Thyroid gland (tissue), 4 donors: ENCODE measurements at regions not wholly inside any gene's neighbourhood (a gene's known extent, or its start where the extent isn't known, plus 50 kb on each side); places are given as distances from the start of the nearest gene placed in this dataset.
"Not testable (repeated sequence)": the region's sequence is repeated elsewhere in the genome, so short reads cannot be mapped to it uniquely, and the experiment has no call there.

Source experiments
- DNase-seq, 2 donors: peaks; one replicate each; pipeline ENCODE4 v3.0.0-alpha.2; 2019
- H3K27ac ChIP-seq, 3 donors: fragments of 200-600 bp; sonication (generic); 1 replicate in 2 of 3; 2 replicates in 1 of 3; pipeline ENCODE4 v1.5.1; 2016 to 2019; ENCODE audit warnings: mild to moderate bottlenecking in 1 of 3, moderate library complexity in 1 of 3
- H3K27me3 ChIP-seq: fragments of 200-600 bp; sonication (generic); one replicate; pipeline ENCODE4 v1.5.1; 2019
- H3K36me3 ChIP-seq, 2 donors: fragments of 200-600 bp; sonication (generic); one replicate each; pipeline ENCODE4 v1.5.1; 2016 to 2019
- H3K4me1 ChIP-seq, 2 donors: fragments of 200-600 bp; sonication (generic); one replicate each; pipeline ENCODE4 v1.5.1; 2017 to 2019
- H3K4me3 ChIP-seq, 3 donors: fragments of 200-600 bp; sonication (generic); replicated peaks in 1 of 3; 1 replicate in 2 of 3; 2 replicates in 1 of 3; pipeline ENCODE4 v1.5.1; 2016; ENCODE audit warnings: mild to moderate bottlenecking in 1 of 3
- H3K9me3 ChIP-seq: fragments of 200-600 bp; sonication (generic); one replicate; pipeline ENCODE4 v1.5.1; 2017
- POLR2A ChIP-seq, 2 donors: fragments of 450-650 bp; IDR thresholded peaks; one replicate each; pipeline ENCODE4 v1.6.1; 2017; ENCODE audit warnings: antibody characterized with exemption in 2 of 2, mild to moderate bottlenecking in 2 of 2, moderate library complexity in 1 of 2
- WGBS, 2 donors: methylation state at CpG; one replicate each; pipeline ENCODE4 v1.1.5; 2017; 5-methylcytosine and 5-hydroxymethylcytosine counted together
- intact Hi-C: fragments of 100-400 bp; cut with DNase I; formaldehyde crosslinking; loops from one replicate; pipeline ENCODE4 v1.15.1; 2023
- TF ChIP-seq, protein P1 (sequence below), 6 experiments: fragments of 200-600 bp in 3 of 6; fragments of 450-650 bp in 3 of 6; sonication (generic) in 3 of 6; IDR thresholded peaks; one replicate each; pipeline ENCODE4 v1.5.1; 2016 to 2019; ENCODE audit warnings: antibody characterized with exemption in 6 of 6, mild to moderate bottlenecking in 2 of 6, inconsistent platforms in 1 of 6, moderate library complexity in 1 of 6

DNA sequence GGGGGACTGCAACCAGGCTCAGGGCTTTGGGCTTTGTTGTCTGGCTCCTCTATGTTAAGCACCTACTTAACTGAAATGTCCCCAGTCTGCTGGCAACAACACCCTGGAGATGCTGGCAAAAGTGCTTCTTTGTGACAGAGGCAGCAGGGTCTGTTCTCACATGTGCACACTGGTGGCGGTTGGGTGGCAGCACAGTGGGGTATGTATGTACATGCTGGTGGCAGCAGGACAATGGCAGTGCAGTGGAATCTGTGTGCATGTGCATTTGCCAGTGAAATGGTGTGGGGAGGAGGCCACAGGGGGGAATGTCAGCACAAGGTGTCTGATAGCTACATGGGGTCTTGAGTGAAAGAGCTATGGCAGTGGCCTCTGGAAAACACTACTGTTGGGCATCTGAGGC lies 830.3 kb downstream of the DIPK2A start:
- 100% methylated on average over 1 of the region's 1 CpG for WGBS, 2 donors
- Histone ChIP-seq H3K4me3 (no peak overlapping the region), H3K4me1 (no peaks in the 10 kb centered on the region), H3K27me3 (no peaks in the 10 kb centered on the region), H3K27ac (no peak overlapping the region), H3K9me3 (no peaks in the 10 kb centered on the region), H3K36me3 (no peaks in the 10 kb centered on the region)
- intact Hi-C loops: no loop called here
- no peak for DNase-seq
- no peak for TF ChIP-seq POLR2A (IDR thresholded peaks at IDR 0.05)
- TF ChIP-seq, protein P1, sequence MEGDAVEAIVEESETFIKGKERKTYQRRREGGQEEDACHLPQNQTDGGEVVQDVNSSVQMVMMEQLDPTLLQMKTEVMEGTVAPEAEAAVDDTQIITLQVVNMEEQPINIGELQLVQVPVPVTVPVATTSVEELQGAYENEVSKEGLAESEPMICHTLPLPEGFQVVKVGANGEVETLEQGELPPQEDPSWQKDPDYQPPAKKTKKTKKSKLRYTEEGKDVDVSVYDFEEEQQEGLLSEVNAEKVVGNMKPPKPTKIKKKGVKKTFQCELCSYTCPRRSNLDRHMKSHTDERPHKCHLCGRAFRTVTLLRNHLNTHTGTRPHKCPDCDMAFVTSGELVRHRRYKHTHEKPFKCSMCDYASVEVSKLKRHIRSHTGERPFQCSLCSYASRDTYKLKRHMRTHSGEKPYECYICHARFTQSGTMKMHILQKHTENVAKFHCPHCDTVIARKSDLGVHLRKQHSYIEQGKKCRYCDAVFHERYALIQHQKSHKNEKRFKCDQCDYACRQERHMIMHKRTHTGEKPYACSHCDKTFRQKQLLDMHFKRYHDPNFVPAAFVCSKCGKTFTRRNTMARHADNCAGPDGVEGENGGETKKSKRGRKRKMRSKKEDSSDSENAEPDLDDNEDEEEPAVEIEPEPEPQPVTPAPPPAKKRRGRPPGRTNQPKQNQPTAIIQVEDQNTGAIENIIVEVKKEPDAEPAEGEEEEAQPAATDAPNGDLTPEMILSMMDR (IDR thresholded peaks at IDR 0.05): no peak

DNA sequence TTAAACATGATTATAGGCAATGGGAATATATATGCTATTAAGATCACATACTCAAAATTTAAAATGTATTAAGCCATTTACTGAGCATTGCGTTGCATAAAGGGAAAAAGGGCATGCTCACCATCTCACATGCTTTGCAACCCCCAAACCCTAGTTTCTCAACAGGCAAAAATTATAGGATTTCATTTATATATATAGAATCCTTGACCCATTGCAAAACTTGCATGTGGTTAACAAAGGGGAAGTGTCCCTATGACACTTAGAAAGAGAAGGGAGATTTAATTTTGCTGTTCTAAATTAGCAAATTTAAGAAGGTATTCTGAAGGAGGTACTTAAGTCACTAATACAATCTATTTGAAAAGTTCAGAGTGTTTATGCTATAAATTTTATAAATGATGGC lies 837.8 kb downstream of the DIPK2A start:
- intact Hi-C loops: no loop called here
- no peak overlapping the region for H3K27ac ChIP-seq
- H3K36me3 ChIP-seq: no peaks in the 10 kb centered on the region
- DNase-seq: no peak
- H3K9me3 ChIP-seq: no peaks in the 10 kb centered on the region
- H3K27me3 ChIP-seq: no peaks in the 10 kb centered on the region
- 36 to 94% methylated on average over 1 of the region's 1 CpG for WGBS, 2 donors
- TF ChIP-seq, protein P1 (IDR thresholded peaks at IDR 0.05): no peak
- no peak for TF ChIP-seq POLR2A (IDR thresholded peaks at IDR 0.05)
- H3K4me1 ChIP-seq: no peaks in the 10 kb centered on the region
- H3K4me3 ChIP-seq: no peak overlapping the region

DNA sequence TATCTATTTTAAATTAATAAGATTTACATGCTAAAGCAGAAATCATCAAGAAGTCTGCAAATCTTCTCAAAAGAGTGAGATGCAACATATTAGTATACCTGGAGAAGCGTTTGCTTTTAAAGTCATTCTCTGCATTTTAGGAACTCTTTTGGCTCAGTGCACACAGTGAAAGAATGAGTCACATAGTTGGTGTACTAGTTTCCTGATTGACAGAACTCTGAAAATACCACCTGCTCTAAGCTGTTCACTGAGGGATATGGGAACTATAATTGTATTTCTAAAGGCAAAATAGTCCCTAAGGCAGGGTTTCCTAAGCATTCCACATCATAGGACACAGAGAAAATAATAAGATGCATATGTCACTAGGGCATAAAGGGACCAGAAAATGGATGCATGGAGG lies 838.5 kb downstream of the DIPK2A start:
- H3K27me3 ChIP-seq: no peaks in the 10 kb centered on the region
- TF ChIP-seq POLR2A (IDR thresholded peaks at IDR 0.05): no peak
- TF ChIP-seq, protein P1 (IDR thresholded peaks at IDR 0.05): no peak
- no peak overlapping the region for H3K27ac ChIP-seq
- no peaks in the 10 kb centered on the region for H3K9me3 ChIP-seq
- intact Hi-C loops: no loop called here
- no peaks in the 10 kb centered on the region for H3K4me1 ChIP-seq
- WGBS, 2 donors: 75 to 90% methylated on average over 1 of the region's 1 CpG
- H3K4me3 ChIP-seq: no peak overlapping the region
- no peaks in the 10 kb centered on the region for H3K36me3 ChIP-seq
- DNase-seq: no peak

DNA sequence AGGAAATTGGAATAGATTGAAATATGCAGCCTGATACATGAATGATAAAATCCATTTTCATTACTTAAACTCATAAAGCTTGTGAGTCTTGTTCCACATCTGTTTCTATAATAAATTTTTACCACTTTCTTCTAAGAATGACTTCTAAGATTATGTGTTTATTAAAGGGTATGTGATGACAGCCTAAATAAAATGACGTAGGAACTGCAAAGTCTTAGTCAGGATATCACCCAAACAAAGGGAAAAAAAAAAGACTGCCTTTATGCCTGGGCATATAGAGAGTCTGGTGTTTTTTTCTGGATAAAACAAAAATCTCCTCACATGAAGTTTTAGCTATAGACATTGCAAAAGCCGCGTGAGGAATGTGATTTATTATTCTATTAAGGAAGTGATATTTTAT lies 844.0 kb downstream of the DIPK2A start:
- no peaks in the 10 kb centered on the region for H3K4me1 ChIP-seq
- no peak overlapping the region for H3K27ac ChIP-seq
- no peaks in the 10 kb centered on the region for H3K9me3 ChIP-seq
- 79 to 84% methylated on average over 3 of the region's 3 CpGs for WGBS, 2 donors
- TF ChIP-seq POLR2A (IDR thresholded peaks at IDR 0.05): no peak
- DNase-seq: no peak
- H3K36me3 ChIP-seq: no peaks in the 10 kb centered on the region
- intact Hi-C loops: no loop called here
- no peak overlapping the region for H3K4me3 ChIP-seq
- H3K27me3 ChIP-seq: no peaks in the 10 kb centered on the region

DNA sequence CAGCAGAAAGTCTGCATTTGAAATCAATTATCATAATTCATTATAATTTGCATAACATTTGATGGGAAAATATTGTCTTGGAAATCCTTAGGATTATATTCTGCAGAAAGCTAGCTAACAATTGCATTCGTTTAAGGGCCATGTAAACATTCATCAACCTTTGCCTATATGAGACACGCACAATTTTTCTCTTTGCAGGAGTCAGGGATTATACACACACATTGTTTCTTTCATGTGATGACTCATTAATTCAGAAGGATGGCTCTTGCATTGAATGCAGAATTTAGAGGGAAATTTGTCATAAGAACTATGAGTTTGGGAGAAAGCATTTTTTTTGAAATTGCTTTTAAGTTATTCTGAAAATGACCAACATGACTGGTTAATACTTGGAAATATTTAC lies 844.7 kb downstream of the DIPK2A start:
- Histone ChIP-seq H3K4me3 (no peak overlapping the region), H3K27me3 (no peaks in the 10 kb centered on the region), H3K9me3 (no peaks in the 10 kb centered on the region), H3K36me3 (no peaks in the 10 kb centered on the region), H3K27ac (no peak overlapping the region), H3K4me1 (no peaks in the 10 kb centered on the region)
- TF ChIP-seq, protein P1 (IDR thresholded peaks at IDR 0.05): no peak
- no peak for TF ChIP-seq POLR2A (IDR thresholded peaks at IDR 0.05)
- no peak for DNase-seq
- intact Hi-C loops: no loop called here
- 86 to 88% methylated on average over 2 of the region's 2 CpGs for WGBS, 2 donors

DNA sequence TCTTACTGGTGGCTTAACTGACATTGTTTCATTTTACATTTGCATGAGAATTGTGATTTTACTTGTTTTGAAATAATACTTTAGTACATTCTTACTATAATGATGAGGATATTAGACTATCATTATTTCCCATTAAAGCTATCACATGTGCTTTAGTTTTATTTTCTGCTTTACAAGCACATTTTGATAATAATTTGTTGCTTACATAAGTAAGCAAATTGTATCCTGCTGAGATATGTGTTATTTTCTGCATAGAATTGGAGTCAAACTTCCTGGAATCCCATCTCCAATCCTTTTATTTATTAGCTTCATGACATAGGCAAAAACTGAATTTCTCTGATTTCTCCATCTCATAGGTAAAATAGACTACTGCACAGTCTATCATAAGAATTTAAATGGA lies 847.4 kb downstream of the DIPK2A start:
- no peak overlapping the region for H3K4me3 ChIP-seq
- no peaks in the 10 kb centered on the region for H3K4me1 ChIP-seq
- DNase-seq: no peak
- intact Hi-C loops: no loop called here
- TF ChIP-seq, protein P1 (IDR thresholded peaks at IDR 0.05): no peak
- no peak for TF ChIP-seq POLR2A (IDR thresholded peaks at IDR 0.05)
- no peak overlapping the region for H3K27ac ChIP-seq
- H3K36me3 ChIP-seq: no peaks in the 10 kb centered on the region
- no peaks in the 10 kb centered on the region for H3K9me3 ChIP-seq
- H3K27me3 ChIP-seq: no peaks in the 10 kb centered on the region

DNA sequence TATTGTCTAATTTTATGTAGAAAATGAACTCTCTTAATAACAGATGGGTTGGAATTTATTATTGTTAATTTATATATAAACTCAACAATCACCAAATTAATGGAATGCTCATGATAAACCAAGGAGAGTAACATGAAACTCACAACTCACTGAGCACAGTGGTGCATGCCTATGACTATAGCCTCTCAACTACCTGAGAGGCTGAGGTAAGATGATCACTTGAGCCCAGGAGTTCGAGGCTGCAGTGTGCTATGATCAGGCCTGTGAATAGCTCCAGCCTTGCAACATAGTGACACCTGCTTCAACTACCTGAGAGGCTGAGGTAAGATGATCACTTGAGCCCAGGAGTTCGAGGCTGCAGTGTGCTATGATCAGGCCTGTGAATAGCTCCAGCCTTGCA lies 848.6 kb downstream of the DIPK2A start:
- H3K4me1 ChIP-seq, H3K27me3 ChIP-seq, intact Hi-C loops, H3K36me3 ChIP-seq, H3K4me3 ChIP-seq, H3K9me3 ChIP-seq, H3K27ac ChIP-seq, DNase-seq: not testable (repeated sequence)
- 46 to 51% methylated on average over 2 of the region's 2 CpGs for WGBS, 2 donors
